Right renal cortex interstitium (tissue), 3 donors: ENCODE measurements at regions not wholly inside any gene's neighbourhood (a gene's known extent, or its start where the extent isn't known, plus 50 kb on each side); places are given as distances from the start of the nearest gene placed in this dataset.
A peak's percentile ranks its signal among the peaks of the same experiment; 100 is the strongest.
"Not testable (repeated sequence)": the region's sequence is repeated elsewhere in the genome, so short reads cannot be mapped to it uniquely, and the experiment has no call there.

ENCODE experiments used
- DNase-seq, 3 donors: peaks; one replicate each; pipeline ENCODE4 v3.0.0-alpha.2; 2013; ENCODE audit warnings: low read depth in 3 of 3, low spot score in 2 of 3

- DNase-seq = no peak
Measured at GRCh38 chr21:16438761-16439160, 709.0 kb downstream of the USP25 start.

- DNase-seq = no peak
Measured at GRCh38 chr21:16441789-16442188, 712.0 kb downstream of the USP25 start.

- DNase-seq = no peak
Measured at GRCh38 chr21:16454399-16454798, 724.6 kb downstream of the USP25 start.

GRCh38 chr21:16455526-16455925, 725.7 kb downstream of the USP25 start:
- no peak for DNase-seq

GRCh38 chr21:16455978-16456377, 726.2 kb downstream of the USP25 start:
- peak in 2 of 3 donors; percentile 12 to 18 for DNase-seq

- no peak for DNase-seq
Measured at GRCh38 chr21:16457498-16457897, 727.7 kb downstream of the USP25 start.

GRCh38 chr21:16460936-16461335, 731.2 kb downstream of the USP25 start:
- DNase-seq = no peak

GRCh38 chr21:16464211-16464889, 734.6 kb downstream of the USP25 start:
- not testable (repeated sequence) for DNase-seq

GRCh38 chr21:16468184-16468583, 738.4 kb downstream of the USP25 start:
- no peak for DNase-seq

- no peak for DNase-seq
Measured at GRCh38 chr21:16473988-16474387, 744.2 kb downstream of the USP25 start.

GRCh38 chr21:16476056-16476825, 746.5 kb downstream of the USP25 start:
- no peak for DNase-seq

- DNase-seq = no peak
Measured at GRCh38 chr21:16488042-16488441, 758.3 kb downstream of the USP25 start.

GRCh38 chr21:16492356-16492755, 762.6 kb downstream of the USP25 start:
- DNase-seq = no peak

GRCh38 chr21:16492892-16493291, 763.1 kb downstream of the USP25 start:
- no peak for DNase-seq

- DNase-seq = no peak
Measured at GRCh38 chr21:16496609-16497008, 766.8 kb downstream of the USP25 start.

GRCh38 chr21:16500271-16500670, 770.5 kb downstream of the USP25 start:
- DNase-seq = no peak

- no peak for DNase-seq
Measured at GRCh38 chr21:16502273-16502672, 772.5 kb downstream of the USP25 start.

GRCh38 chr21:16502897-16503296, 773.1 kb downstream of the USP25 start:
- no peak for DNase-seq

GRCh38 chr21:16504281-16504680, 774.5 kb downstream of the USP25 start:
- no peak for DNase-seq

GRCh38 chr21:16504766-16505165, 775.0 kb downstream of the USP25 start:
- DNase-seq = no peak

GRCh38 chr21:16509476-16509875, 779.7 kb downstream of the USP25 start:
- DNase-seq = no peak

- no peak for DNase-seq
Measured at GRCh38 chr21:16514316-16514715, 784.5 kb downstream of the USP25 start.
